Smooth muscle cell of the brain vasculature (primary cell): ENCODE measurements at regions not wholly inside any gene's neighbourhood (a gene's known extent, or its start where the extent isn't known, plus 50 kb on each side); places are given as distances from the start of the nearest gene placed in this dataset.
"Not testable (repeated sequence)": the region's sequence is repeated elsewhere in the genome, so short reads cannot be mapped to it uniquely, and the experiment has no call there.

Experiments used
- DNase-seq: peaks from one replicate; pipeline ENCODE4 v3.0.0-alpha.2; 2012; ENCODE audit warnings: low read depth, low spot score

DNA sequence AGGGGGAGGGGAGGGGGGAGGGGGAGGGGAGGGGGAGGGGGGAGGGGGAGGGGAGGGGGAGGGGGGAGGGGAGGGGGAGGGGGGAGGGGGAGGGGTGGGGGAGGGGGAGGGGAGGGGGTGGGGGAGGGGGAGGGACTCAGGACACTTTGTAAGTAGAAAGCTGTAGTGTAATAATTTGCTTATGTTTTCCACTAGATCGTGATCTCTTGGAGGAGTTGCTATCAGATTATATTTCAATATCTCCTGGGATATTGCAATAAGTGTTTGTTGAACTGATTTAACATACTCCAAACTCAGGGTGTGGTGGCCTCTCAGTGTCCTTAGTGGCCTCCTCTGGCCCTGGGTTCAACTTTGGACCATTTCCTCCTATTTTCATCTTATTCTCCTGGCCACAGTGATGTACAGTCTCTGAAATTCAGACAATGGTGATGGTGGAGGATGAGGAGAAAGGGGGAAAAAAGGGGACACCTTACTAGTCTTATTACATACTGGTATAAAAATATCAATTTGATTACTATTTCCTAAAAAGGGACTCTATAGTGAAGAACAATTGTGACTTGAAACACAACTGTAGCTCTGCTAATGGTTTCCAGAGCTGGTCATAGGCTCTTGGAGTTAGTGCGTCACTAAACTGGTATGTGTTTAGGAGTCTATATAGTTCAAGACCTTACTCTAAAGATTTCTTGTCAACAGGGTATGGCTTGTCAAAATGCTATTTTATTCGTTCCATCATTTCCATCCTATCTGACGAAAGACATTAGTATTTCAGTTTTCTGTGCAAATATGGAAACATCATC lies 89.6 kb downstream of the DDX1 start:
- DNase-seq, result no peak

DNA sequence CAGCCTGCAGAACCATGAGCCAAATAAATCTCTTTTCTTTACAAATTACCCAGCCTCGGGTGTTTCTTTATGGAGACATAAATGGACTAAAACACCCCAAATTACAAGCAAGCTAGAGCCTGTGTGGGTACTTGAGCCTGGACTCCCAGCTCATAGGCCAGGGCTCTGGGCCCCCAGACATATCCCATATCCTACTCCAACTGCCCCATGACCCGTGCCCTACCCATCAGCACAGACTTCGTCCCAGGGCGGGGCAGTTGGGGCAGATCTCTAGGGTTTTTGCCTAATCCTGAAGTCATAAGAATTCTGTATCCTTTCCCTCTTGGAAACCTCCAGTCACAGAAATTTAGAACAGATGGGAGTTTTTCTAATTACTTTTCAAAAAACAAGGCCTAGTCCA lies 90.7 kb downstream of the DDX1 start:
- no peak for DNase-seq

DNA sequence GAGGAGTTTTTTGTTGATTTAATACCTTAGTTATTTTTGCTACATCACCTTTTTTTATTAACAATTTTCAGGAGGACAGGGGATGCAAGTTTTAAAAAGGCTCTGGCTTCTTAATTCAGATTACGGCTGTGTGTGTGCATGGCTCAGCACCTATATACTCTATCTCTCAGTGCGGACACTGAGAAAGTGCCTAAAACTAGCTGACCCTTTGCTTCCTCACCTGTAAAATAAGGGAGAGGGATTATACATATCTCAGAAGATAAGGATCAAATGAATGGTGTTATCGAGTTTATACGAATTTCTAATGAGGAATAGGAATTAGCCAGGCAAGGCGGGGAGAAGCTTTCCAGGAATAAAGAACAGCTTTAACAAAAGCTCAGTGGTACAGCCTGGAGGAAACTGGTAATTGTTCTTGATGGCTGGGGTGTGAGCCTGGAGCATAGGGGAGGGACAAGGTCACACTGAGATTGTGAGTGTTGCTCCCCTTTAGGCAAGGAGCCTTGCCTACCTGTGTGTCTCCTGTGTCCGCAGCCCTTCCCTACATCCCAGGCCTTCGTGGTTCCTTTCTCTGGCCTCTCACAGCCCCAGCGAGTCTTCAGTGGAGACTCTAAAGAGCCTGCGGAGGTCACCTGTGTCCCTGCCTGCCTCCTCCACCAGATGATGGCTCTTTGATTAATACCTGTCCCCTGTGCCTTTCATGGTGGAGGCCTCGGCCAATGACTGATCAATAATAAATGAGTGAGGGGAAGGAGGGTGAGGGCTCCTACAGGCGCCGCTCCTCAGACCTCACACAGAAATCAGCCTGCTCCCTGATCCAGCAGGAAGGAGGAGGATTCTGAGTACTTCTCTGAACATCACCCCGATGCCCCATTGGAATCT lies 92.7 kb downstream of the DDX1 start:
- DNase-seq, result no peak

DNA sequence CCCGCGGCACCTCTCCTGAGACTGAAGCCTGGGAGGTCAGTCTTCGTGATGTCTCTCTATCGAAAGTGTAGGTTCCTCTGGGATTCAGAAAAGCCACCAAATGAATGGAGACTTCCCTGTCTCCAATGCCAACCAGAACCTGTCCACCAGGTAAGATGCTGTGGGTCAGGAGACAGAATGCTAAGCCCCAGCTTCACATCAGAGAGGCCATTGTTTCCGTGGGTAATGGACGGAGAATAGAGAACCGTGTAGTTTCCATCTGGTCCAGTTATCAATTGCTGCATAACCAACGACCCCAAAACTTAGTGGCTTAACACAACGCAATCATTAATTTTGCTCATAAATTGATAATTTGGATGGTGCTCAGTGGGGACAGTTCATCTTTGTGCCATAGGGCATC lies 93.5 kb downstream of the DDX1 start:
- no peak for DNase-seq

DNA sequence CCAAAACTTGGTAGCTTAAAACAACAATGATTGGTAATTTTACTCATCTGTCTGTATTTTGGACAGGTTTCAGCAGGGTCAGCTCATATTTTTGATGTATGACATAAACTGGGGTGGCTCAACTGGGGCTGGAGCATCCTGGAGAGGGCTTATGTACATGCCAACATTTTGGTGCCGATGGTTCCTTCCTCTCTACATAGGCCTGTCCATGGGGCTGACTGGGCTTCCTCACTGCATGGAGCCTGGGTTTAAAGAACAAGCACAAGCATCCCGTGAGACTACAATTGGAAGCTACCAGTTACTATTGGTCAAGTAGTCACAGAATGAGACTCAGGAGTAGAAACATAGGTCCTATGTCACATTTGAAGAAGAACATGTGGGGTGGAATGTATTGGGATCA lies 95.0 kb downstream of the DDX1 start:
- no peak for DNase-seq

DNA sequence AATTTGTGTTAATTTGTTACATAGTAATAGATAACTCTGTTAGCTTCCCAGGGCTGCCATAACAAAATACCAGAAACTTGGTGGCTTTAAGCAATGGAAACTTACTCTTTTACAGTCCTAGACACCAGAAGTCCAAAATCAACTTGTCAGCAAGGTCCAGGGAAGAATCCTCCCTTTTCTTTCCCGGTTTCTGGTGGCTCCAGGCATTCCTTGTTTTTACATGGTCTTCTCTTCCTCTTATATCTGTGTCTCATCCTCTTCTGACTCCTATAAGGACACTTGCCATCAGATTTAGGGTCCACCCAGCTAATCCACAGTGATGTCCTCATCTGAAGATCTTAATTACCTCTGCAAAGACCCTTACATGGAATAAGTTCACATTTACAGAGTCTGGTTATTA lies 95.6 kb downstream of the DDX1 start:
- no peak for DNase-seq

DNA sequence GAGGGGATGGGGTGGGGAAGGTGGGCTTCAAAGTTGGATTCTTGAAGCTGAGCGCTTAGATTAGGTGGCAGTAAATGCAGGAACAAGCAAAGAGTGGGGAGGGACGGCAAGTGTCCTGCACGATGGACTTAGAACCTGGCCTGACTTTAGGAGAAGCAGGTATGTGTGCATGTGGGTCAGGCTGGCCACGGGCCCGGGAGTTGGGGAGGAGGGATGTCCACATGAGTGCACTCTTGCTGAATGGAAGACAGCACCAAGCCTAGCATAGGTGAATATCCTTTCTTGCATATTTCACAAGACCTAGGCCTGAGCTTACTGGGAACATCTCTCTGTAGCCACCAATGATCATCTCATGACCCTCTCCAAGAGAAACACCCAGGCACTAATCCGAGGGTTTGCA lies 96.1 kb downstream of the DDX1 start:
- no peak for DNase-seq

DNA sequence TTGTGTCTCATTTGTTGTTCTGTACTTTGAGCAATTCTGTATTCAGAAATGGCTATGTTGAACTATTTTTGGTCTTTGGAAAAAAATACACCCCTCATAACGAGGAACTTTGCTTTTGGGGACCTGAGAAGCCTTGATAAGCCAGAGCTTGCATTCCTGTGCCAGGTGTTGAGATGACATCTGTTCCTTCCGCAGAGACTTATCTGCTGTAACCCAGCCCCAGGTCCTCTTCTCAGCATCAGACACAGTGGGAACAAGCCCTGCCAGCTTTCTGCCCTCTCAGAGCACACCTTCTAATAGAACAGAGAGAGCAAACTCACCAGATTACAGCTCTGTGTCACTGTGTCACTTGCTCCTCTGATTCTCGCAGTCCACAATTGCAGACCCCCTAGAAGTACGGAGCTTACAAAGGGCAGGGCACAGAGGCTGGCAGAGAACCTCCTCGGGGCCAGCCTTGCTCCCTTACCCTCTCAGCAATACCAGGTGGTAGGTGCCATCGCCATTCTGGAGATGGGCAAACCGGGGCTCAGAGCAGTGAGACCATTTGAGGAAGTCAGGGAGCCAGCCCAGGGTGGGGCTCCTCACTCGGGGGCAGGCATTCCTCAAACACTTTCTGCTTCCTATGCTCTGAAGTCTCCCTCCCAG lies 97.4 kb downstream of the DDX1 start:
- no peak for DNase-seq

DNA sequence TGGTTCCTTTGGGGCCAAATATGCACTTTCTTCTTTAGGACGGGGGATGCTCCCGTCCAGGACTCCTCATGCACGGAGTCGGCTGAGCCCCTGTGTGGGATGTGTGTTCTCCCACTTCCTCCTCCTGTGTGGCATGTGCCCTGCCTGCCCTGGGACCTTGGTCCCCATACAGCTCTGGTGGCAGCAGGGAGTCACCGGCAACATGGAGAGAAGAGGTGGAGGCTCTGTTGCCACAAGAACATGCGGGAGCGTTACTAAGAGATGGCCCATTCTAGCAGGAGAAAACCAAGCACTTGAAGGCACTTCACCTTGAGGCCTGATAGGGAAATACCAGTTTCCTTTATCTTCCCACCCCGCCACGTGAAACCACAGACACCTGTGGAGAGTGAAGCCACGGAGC lies 98.0 kb downstream of the DDX1 start:
- no peak for DNase-seq

DNA sequence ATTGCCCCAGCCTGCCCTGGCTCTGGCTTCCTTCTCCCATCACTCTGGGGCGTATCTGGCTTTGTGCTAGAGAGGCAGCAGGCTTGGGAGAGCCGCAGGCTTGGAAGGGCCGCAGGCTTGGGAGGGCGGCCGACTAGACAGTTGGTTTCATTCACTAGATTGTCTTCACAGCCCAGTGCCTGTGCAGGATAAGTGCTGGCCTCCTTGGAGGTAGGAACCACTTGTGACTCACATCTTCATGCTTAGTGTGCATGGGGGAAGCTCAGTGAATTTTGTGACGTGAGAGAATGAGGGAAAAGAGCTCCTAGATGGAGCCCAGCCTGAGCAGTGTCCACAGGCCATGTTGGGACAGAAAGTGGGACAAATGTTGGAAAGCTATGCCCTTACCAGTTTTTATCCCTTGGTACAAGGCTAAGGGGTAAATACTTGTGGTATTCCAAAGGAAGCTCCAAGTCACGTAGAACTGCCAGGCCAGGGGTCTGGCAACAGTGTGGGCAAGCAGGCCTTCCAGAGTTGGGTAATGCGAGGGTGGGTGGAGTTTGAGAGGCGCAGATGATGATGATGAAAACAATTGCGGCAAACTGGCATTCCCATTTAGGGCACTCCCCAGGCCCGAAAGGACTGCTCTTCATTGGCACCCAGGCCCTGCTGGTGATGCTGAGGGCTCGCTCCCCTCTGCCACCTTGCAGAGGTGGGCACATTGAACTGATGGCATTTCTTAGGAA lies 100.1 kb downstream of the DDX1 start:
- DNase-seq, result no peak

DNA sequence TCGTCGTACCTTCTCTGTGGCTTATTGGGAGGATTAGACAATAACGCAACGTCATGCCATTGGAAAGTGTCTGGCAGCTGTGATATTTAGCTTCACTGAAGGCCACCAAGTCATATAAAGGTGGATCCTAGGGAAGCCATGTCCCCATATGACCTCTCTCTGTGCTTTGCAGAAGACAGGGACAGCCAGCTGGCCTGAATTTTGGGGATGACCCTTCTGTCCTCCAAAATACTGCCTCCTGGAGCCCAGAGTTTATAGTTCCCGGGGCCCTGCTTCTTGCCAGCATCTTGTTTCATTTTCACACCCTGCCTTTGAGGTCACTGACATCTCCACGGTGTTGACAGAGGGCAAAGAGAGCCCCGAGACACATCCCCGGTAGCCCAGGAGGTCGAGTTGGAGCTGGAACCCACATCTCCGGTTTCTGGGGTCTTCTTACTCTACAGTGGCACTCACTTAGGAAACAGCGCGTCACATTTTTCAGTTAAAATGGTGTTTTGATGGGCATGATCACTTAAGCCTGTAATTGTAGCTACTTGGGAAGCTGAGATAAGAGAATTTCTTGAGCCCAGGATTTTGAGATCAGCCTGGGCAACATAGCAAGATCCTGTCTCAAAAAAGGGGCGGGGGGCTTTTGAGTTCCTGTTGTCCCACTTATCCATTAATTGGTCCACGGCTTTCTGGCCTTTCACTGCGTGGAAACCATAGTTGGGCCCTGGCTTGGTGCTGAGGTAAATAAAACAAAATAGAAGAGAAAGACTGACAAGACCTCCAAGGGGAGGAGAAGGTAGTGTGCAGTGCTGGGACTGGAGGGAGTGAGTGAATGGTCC lies 101.1 kb downstream of the DDX1 start:
- DNase-seq, result no peak

DNA sequence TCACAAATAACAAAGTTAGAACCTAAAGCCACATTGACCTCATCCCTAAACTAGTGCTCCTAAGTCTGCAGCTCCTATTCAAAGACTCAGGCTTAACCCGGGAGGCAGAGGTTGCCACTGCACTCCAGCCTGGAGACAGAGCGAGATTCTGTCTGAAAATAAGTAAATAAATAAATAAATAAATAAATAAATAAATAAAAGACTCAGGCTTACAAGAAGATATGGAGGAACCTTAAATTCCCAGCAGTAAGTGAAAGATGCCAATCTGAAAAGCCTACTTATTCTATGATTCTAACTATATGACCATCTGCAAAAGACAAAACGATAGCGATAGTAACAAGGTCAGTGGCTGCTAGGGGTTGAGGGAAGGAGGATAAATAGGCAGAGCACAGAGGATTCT lies 101.7 kb downstream of the DDX1 start:
- no peak for DNase-seq

DNA sequence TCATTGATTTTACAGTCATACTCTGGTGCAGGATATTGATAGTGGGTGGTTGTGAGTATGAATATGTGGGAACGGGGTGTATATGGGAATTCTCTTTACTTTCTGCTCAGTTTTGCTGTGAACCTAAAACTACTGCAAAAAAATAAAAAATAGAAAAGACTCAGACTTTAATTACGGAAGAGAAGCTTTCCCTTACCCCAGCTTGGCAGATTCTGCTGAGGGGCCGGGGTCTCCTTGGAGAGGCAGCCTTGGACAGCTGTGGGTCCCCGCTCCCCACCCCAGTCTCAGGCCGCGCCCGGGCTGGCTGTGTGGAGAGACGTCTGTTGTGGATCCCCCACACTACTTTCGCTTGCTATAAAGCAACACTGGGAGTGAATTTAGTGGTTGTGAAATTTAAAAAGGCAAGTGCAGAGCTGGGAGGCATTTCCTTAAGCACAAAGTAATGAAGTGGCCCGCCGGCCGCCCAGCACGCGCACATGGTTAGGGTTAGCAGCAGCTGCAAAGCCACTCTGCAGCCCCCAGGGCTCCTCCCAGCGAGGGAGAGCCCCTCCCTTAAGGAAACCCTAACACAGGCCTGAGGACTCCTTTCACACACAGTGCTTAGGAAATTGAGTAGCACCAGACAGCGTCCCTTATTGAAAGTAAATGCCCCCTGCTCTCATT lies 102.4 kb downstream of the DDX1 start:
- no peak for DNase-seq

DNA sequence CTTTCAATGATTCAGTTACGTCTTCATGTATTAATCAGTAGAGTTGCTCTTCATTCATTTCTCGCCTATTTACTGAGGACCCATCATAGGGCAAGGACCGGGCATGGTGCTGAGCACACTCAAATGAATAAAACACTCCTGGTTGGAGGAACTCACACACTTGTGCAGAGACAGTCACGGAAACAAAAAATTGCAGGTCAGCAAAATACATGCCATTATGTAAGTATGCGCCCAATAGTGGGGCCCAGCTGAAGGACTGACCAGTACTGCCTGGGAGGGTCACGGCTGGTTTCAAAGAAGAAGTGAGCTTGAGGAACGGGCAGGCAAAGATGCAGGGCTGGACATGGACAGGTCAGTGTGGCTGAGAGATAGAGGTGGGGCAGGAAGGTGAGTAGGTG lies 102.9 kb downstream of the DDX1 start:
- no peak for DNase-seq

DNA sequence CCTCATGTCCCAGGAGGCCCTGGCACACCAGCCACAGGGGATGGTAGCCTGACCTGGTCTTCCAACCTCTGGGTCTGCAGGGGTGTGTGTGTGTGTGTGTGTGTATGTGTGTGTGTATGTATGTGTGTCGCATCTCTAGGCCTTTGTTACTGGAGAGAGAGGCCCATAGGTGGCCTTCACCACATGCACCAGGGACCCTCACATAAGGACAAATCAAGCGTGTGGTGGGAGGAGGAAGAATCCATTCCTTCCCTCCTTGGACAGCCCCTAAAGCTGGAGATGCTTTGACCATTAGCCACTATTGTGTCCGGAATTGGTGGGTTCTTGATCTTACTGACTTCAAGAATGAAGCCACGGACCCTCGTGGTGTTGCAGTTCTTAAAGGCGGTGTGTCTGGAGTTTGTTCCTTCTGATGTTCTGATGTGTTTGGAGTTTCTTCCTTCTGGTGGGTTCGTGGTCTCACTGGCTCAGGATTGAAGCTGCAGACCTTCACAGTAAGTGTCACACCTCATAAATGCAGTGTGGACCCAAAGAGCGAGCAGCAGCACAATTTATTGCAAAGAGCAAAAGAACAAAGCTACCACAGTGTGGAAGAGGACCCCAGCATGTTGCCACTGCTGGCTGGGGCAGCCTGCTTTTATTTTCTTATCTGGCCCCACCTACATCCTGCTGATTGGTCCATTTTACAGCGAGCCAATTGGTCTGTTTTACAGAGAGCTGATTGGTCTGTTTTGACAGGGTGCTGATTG lies 104.1 kb downstream of the DDX1 start:
- no peak for DNase-seq

DNA sequence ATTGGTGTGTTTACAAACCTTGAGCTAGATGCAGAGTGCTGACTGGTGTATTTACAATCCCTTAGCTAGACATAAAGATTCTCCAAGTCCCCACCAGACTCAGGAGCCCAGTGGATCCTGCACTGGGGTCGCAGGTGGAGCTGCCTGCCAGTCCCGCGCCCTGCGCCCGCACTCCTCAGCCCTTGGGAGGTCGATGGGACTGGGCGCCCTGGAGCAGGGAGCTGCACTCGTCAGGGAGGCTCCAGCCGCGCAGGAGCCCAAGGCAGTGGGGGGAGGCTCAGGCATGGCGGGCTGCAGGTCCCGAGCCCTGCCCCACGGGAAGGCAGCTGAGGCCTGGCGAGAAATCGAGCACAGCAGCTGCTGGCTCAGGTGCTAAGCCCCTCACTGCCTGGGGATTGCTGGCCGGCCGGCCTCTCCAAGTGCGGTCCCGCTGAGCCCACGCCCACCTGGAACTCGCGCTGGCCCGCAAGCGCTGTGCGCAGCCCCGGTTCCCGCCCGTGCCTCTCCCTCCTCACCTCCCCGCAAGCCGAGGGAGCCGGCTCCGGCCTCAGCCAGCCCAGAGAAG lies 105.0 kb downstream of the DDX1 start:
- not testable (repeated sequence) for DNase-seq

DNA sequence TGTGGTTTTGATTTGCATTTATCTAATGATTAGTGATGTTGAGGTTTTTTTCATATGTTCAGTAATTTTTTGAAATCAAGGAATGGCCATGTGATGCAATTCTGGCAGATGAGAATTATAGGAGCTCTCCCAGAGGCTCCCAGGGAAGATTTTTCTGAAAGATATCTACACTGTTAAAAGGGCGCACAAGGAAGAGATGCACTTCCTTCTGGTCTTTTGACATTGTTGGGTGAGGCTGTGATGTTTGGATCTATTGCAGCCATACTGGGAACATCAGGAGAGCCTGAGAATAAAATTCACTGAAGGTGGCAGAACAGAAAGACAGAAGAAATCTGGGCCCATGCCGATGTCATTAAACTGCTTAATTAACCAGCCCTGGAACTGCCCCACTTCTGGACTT lies 108.5 kb downstream of the DDX1 start:
- DNase-seq, result no peak

DNA sequence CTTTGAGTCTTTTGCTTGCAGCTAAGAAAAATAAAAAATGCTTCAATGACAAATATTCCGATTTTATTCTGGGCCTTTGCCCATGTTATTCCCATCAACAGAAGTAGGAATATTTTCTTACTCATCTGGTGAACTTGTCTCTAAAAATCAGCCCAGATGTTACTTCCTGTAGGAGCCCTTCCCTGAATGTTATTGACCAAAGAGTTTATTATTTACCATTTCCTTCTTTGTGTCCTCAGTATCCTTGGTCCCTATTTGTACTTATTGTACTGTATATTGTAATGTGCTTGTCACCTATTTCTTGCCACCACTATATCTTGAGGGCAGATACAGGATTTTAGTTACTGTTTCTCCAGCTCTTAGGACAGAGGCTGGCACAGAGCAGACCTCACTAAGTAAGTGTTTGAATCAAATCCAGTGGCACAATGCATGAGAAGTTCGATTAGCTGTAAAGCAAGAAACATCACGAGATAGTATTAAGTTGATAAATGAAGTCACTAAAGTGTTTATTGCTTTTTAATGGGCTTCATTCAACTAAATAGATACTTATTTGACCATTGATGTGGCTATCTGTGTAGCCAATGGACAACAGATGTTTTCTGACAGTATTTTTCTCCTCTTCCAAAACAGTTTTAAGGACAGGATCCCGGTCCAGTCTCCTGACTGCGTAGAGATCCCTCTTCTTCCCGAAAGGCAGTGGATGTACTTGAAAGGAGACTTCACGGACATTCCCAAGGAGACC lies 109.1 kb downstream of the DDX1 start:
- DNase-seq, result no peak
